ENCODE measurements at regions not wholly inside any gene's neighbourhood (a gene's known extent, or its start where the extent isn't known, plus 50 kb on each side); places are given as distances from the start of the nearest gene placed in this dataset.

DNA sequence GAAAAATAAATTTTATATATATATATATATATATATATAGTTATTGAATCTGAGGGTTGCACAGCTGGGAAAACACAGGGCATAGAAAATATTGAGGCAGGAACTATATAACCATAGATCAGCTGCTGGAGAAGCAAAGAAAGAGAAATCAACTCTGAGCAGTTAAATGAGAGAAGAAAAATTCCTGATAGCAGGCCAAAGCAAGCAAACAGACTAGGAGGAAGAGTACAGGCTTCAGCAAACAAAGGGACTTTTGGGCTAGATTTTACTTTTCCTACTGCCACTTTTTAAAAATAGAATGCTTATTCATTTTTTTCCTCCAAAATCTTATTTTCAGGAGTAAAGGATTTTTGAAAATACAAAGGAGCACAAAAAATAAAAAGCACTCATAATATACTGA, 216.0 kb upstream of the PRKD1 start:
- TF ChIP-seq, protein P1, sequence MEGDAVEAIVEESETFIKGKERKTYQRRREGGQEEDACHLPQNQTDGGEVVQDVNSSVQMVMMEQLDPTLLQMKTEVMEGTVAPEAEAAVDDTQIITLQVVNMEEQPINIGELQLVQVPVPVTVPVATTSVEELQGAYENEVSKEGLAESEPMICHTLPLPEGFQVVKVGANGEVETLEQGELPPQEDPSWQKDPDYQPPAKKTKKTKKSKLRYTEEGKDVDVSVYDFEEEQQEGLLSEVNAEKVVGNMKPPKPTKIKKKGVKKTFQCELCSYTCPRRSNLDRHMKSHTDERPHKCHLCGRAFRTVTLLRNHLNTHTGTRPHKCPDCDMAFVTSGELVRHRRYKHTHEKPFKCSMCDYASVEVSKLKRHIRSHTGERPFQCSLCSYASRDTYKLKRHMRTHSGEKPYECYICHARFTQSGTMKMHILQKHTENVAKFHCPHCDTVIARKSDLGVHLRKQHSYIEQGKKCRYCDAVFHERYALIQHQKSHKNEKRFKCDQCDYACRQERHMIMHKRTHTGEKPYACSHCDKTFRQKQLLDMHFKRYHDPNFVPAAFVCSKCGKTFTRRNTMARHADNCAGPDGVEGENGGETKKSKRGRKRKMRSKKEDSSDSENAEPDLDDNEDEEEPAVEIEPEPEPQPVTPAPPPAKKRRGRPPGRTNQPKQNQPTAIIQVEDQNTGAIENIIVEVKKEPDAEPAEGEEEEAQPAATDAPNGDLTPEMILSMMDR (conservative IDR thresholded peaks at IDR 0.05 in 1 of 2, IDR thresholded peaks at IDR 0.05 in 1 of 2; ENCODE audit: low read depth in 1 of 2, low read length in 2 of 2): no peak
- no peak for TF ChIP-seq EZH2 (IDR thresholded peaks at IDR 0.05; ENCODE audit: low read length, missing control alignments)
